Left ventricle myocardium superior (tissue), 1 donor: ENCODE measurements at regions not wholly inside any gene's neighbourhood (a gene's known extent, or its start where the extent isn't known, plus 50 kb on each side); places are given as distances from the start of the nearest gene placed in this dataset.

Experiments
- ATAC-seq: fragments of 200-7000 bp; cut with Tn5 transposase; one replicate; pipeline ENCODE4 v1.9.1; 2020; ENCODE audit warnings: mild to moderate bottlenecking, moderate library complexity
- DNase-seq: peaks from one replicate; pipeline ENCODE4 v3.0.0-alpha.2; 2020
- intact Hi-C: fragments of 100-400 bp; cut with micrococcal nuclease; formaldehyde crosslinking; loops from one replicate; pipeline ENCODE4 v1.11.0; 2022
- donor health status: DM: no; HTN: yes; CAD: no; lungs with severe emphysema.

- intact Hi-C loops: no loop called here
- ATAC-seq: no peak
- DNase-seq: no peak
These were observed 297.5 kb downstream of the SHQ1 start for GRCh38 chr3:72550582-72551262.

- intact Hi-C loops: no loop called here
- ATAC-seq: no peak
- no peak for DNase-seq
These were observed 298.3 kb downstream of the SHQ1 start for GRCh38 chr3:72549761-72550581.

GRCh38 chr3:72548981-72549380 is 299.3 kb downstream of the SHQ1 start:
- intact Hi-C loops: no loop called here
- DNase-seq (no peak), ATAC-seq (no peak)

- no peak for DNase-seq
- no peak for ATAC-seq
- intact Hi-C loops: no loop called here
These were observed 299.8 kb downstream of the SHQ1 start for GRCh38 chr3:72548461-72548860.

GRCh38 chr3:72547183-72547582 is 301.1 kb downstream of the SHQ1 start:
- ATAC-seq (peak; percentile 40), DNase-seq (no peak)
- intact Hi-C loops: no loop called here

- ATAC-seq (no peak), DNase-seq (no peak)
- intact Hi-C loops: no loop called here
These were observed 304.0 kb downstream of the SHQ1 start for GRCh38 chr3:72544239-72544638.

- DNase-seq: no peak
- intact Hi-C loops: no loop called here
- no peak for ATAC-seq
These were observed 305.0 kb downstream of the SHQ1 start for GRCh38 chr3:72543246-72543645.

GRCh38 chr3:72542781-72543180 is 305.5 kb downstream of the SHQ1 start:
- intact Hi-C loops: no loop called here
- ATAC-seq: no peak
- DNase-seq: no peak

GRCh38 chr3:72539856-72540255 is 308.4 kb downstream of the SHQ1 start:
- DNase-seq (no peak), ATAC-seq (no peak)
- intact Hi-C loops: no loop called here

GRCh38 chr3:72538070-72538745 is 310.0 kb downstream of the SHQ1 start:
- intact Hi-C loops: no loop called here
- ATAC-seq (no peak), DNase-seq (no peak)

- no peak for ATAC-seq
- DNase-seq: no peak
- intact Hi-C loops: no loop called here
These were observed 310.8 kb downstream of the SHQ1 start for GRCh38 chr3:72537448-72537847.

GRCh38 chr3:72536878-72537267 is 311.4 kb downstream of the SHQ1 start:
- DNase-seq (no peak), ATAC-seq (no peak)
- intact Hi-C loops: no loop called here

GRCh38 chr3:72536206-72536877 is 311.9 kb downstream of the SHQ1 start:
- intact Hi-C loops: no loop called here
- no peak for ATAC-seq
- no peak for DNase-seq

GRCh38 chr3:72535772-72536171 is 312.5 kb downstream of the SHQ1 start:
- ATAC-seq (peak; percentile 88), DNase-seq (no peak)
- intact Hi-C loops: no loop called here

GRCh38 chr3:72533591-72534473 is 314.4 kb downstream of the SHQ1 start:
- intact Hi-C loops: no loop called here
- ATAC-seq: no peak
- DNase-seq: no peak

- intact Hi-C loops: no loop called here
- no peak for ATAC-seq
- no peak for DNase-seq
These were observed 317.8 kb downstream of the SHQ1 start for GRCh38 chr3:72530426-72530825.

- intact Hi-C loops: no loop called here
- DNase-seq (no peak), ATAC-seq (no peak)
These were observed 319.2 kb downstream of the SHQ1 start for GRCh38 chr3:72529081-72529480.

- ATAC-seq: peak; percentile 76
- intact Hi-C loops: no loop called here
- peak; percentile 42 for DNase-seq
These were observed 324.7 kb downstream of the SHQ1 start for GRCh38 chr3:72523429-72524151.
